Stimulated activated CD8-positive, alpha-beta memory T cell treated with anti-CD3 and anti-CD28 coated beads, Interleukin-12 subunit alpha, Interleukin-12 subunit beta, amount 100 ng/mL, for 4 hours (primary cell): ENCODE measurements at regions not wholly inside any gene's neighbourhood (a gene's known extent, or its start where the extent isn't known, plus 50 kb on each side); places are given as distances from the start of the nearest gene placed in this dataset.
"Not testable (repeated sequence)": the region's sequence is repeated elsewhere in the genome, so short reads cannot be mapped to it uniquely, and the experiment has no call there.

Experiments
- DNase-seq: peaks from one replicate; pipeline ENCODE4 v3.0.0-alpha.2; 2020; ENCODE audit warnings: low read depth

DNA sequence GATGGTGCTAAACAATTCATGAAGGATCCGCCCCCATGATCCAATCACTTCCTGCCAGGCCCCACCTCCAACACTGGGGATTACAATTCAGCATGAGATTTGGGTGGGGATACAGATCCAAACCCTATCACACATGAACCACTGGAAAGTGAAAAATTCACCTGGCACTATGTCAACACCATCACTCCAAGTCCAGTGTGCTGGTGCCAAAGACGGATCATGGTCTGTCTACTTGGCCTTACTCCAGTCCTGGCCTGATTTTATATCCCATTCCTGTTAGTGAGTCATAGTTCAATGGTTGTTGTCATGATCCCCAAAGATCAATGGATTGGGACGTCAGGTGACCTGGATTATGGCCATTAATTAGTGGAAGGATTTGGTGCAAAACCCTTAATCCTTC, 147.4 kb upstream of the RPS23 start:
- no peak for DNase-seq

DNA sequence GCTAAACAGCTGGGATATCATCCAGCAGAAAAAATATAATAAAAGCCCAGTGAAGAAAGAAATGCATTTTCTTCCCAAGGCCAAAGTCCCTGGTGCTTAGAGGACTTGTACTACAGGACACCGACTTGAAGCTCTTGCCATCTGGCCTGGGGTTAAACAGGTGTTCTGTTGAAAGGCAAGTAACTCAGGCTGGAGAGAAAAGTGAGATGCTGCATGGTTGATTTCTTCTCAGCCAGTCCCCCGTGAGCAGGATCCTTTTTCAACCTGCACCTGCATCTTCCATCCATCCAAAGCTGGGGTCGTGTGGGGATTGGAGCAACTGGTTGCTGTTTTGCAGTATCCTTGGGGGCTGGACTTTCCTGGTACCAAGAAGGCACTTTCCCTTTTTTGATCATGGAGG, 146.1 kb upstream of the RPS23 start:
- DNase-seq: no peak

DNA sequence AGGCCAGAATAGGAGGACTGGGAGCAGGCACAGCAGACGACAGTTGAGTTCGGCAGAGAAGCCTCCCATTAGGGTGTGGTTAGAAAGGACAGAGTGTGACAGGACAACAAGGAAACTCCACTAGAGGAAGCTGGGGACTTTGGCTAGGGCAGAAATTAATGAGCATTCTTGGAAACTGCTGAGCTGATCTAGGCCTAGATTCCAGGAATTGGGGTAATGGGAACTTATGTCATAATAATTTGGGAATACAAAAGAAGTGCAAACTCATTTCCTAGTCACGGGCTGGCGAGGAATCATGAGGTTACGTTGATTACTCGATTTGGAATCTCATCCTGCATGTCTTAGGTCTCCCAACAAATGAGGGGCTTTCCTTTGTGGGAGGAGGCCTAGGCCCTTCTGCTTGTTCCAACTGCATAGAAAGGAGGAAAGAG, 144.6 kb upstream of the RPS23 start:
- DNase-seq: no peak

DNA sequence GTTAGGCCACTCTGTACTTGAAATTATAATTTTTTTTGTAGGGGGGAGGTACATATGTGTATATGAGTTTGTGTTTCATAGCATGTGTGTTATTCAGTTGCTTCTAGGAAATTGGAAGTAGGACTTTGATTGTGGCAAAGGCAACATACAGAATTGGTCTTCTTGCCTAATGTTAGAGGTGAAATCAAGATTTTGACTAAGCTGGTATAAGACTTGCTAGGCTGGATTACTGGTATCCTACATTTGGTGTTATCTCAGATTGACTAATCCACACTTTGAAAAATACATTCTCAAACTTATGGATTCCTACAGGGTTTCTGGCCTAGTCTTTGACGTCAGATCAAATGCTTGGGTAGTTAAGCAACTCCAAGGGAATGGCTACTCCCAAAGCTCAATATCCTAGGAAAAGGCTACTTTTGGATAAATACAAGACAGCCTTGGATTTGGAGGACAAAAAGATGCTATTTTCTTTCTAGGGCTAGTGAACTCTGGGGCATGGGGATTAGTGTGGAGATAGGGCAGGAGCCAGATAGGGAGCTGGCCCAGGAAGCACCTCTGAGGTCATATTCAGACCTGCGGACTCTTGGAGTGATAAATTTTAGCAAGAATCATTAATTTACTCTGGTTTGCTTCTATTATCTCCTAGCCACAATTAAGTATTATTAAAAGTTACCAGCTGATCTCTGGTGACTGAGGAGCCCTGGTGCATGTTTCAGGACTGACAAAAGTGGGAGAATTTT, 144.0 kb upstream of the RPS23 start:
- no peak for DNase-seq

DNA sequence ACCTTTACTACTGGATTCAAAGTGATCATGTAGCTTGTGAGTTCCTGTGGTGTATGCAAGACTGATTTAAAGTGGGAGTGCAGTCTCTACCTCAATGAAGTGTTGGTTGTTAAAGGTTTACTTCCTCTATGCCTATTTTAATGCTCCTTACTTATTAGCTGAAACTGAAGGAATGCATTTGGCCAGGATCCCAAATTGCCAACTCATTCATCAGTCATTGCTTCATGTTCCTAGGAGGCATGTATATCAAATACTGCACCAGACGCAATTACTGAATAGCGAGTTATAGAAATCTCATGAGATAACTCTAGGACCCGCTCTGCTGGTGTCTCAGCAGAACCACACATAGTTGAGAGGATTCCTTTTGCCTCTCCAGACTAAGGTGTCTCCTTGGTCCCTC, 143.0 kb upstream of the RPS23 start:
- no peak for DNase-seq

- not testable (repeated sequence) for DNase-seq
Measured at GRCh38 chr5:82420524-82420923, 142.4 kb upstream of the RPS23 start.

DNA sequence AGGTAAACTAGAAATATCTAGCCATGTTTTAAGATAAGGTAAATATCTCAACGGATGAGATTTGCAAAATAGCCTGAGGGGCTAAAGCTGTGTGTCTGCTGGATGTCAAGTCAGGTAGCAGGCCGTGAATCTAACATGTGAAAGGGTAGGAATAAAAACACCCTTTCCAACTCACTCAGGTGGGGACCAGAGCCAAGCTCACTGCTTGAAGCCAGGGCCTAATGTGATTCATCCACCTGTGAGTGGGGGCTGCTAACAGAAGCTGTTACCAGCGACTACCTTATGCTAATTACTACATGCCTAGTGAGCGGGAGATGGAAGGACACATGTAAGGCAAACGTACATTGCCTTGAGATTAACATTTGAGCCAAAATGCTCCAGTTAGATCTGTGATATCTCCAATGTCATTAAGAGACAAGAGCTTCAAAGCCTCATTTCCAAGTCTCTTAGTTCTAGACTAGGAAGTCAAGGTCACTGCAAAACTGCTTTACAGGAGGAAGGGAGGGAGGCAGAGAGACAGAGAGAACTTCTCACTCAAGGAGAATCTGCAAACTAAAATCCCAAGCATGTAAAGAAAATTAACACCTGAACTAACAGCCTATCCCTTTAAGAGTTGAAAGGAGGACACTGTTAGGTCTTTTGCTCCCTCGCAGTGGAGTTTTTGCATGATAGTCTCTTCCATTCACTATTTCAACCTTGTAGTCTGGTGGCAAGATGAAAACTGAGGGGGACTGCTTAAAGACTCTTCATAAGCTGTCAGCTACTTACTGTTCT, 141.6 kb upstream of the RPS23 start:
- DNase-seq: no peak

DNA sequence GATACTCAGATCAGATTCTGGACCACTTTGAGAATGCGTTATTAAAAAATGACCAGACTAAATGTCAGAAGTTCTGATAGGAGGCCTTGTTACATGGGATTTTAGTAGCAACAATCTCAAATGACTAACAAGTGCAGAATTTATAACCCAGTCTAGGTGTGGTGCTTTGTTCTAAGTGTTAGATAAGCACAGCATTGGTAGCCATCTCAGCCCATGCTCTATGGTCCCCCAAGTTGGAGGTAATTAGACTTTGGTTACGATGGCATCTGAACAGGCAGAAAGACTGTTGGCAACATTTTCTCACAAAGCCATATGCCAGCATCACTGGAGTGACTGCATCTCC, 140.4 kb upstream of the RPS23 start:
- no peak for DNase-seq

DNA sequence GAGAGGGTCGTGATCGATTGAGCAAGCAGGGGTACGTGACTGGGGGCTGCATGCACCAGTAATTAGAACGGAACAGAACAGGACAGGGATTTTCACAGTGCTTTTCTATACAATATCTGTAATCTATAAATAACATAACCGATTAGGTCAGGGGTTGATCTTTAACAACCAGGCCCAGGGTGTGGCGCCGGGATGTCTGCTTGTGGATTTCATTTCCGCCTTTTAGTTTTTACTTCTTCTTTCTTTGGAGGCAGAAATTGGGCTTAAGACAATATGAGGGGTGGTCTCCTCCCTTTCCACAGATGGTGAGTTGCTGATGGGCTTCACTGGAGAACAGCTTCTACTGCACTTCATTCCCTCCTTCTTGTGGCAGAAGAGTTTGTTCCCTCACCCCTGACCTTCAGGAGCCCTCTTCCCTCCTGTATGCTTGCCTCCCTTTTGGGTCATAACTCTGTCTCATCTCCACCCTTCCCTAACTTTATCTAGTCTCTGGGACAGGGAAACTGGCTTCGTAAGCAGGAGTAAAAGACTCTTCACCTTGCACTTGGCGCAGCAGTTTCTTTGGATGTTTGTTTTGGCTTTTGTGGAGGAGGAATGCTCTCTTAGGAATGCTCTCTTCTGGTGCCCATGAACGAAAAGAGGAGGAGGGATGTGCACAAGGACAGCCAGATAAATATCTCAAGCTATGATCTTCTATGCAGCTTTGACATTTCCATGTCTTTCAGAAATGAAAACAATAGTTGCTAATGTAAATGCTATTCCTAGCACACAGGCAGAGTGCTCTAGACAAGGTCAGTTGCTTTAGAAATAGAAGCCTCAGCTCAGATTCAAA, 139.8 kb upstream of the RPS23 start:
- no peak for DNase-seq

- DNase-seq: no peak
Measured at GRCh38 chr5:82416512-82416911, 138.4 kb upstream of the RPS23 start.

DNA sequence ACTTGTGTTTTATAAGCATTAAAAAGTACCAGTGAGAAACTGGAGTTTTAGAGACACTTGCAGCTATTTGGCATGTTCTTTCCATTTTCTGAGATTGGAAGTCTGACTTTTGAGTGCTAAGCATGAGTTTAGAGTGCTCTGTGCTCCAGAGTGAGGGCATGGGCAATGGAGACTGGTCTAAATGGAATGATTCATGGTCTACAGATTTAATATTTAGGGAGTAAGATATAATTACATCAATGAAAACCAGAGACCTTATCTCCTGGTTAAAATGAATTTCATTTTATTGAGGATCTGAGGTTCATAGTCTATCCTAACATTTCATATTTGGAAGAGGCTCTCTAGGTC, 135.9 kb upstream of the RPS23 start:
- no peak for DNase-seq

DNA sequence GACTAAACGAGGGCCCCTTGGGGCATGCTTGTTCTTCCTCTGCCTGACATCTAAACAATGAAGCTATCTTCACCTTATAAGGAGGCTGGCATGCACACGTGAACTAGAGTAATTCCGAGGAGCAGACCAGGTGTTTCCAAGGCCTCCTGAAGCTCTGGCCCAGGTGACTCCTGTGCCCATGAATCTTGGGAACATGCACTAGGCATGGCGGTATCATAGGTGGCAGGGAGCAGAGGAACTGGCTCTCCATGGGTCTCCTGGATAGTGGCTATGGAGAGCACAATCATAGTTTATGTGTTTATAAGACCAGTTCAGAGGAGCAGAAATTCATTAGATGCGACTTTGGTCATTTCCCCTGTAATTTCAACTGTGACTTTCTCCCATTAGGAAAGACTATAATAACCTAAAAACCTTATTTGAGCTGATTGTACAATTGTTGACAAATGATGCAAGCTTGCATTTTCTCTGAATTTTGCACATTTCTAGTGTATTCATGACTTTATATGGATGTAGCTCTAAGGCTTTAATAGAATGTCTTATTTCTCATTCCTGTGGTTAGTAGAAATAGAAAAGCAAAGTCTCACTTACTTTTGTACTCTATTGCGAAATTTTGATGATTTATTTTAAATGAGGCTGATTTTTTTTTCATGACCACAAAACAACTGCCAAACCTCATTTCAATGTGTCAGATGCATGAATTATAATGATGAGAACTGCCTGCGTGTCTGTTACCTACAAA, 135.3 kb upstream of the RPS23 start:
- no peak for DNase-seq

DNA sequence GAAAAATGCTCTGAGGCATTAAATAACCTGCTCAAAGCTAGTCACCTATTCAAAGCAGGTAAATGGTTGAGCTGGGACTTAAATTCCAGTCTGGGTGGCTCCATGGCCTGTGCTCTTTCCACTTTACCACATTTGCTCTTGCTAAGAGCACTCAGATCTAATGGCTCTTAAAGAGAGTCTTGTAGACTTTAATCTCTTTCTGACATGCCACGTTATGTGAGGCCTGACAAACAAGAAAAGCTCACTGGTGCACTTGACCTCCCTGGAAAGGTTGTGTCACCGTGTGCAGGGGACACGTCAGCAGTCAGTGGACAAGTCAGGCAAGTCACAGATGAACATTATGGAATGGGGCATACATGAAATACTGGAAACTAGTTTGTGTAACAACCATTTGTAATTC, 129.9 kb upstream of the RPS23 start:
- DNase-seq: no peak

GRCh38 chr5:82406205-82406773, 128.1 kb upstream of the RPS23 start:
- DNase-seq: no peak

- no peak for DNase-seq
Measured at GRCh38 chr5:82405618-82406204, 127.6 kb upstream of the RPS23 start.

- DNase-seq: no peak
Measured at GRCh38 chr5:82405161-82405560, 127.0 kb upstream of the RPS23 start.

DNA sequence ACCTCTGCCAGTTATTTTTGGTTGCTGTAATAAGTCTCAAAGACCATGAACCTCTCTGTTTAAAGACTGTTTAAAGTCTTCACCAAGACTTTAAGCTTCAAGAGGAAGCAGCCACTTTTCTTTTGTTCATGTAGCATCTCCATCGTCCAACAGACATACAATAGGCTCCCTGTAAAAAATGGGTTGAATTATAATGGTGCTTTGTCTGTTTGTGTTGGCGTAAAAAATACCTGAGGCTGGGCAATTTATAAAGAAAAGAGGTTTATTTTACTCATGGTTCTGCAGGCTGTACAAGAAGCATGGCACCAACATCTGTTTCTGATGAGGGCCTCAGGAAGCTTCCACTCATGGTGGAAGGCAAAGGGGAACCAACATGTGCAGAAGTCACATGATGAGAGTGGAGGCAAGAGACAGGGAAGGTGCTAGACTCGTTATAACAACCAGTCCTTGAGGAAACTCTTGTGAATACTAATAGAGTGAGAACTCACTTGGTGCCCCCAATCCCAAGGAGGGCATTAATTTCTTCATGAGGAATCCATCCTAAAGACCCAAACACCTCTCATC, 126.3 kb upstream of the RPS23 start:
- no peak for DNase-seq

- no peak for DNase-seq
Measured at GRCh38 chr5:82403724-82404123, 125.6 kb upstream of the RPS23 start.

- DNase-seq: no peak
Measured at GRCh38 chr5:82403026-82403425, 124.9 kb upstream of the RPS23 start.

DNA sequence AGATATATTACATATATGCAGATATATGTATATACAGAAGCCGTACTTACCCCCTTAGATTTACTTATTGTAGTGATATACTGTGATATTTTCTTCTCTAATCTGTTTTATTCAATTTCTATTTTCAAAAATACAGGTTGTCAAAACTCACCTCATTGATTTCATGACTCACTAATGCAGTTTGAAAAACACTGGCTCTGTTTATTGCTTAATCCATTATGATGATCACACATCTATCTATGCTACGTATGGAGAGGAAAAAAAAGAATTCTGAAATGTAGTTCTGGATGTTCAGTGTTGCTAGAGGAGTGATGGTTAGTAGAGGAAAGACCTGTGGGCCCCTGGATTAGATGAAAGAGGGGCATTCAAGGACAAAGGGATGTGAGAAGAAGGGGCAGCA, 121.0 kb upstream of the RPS23 start:
- no peak for DNase-seq

DNA sequence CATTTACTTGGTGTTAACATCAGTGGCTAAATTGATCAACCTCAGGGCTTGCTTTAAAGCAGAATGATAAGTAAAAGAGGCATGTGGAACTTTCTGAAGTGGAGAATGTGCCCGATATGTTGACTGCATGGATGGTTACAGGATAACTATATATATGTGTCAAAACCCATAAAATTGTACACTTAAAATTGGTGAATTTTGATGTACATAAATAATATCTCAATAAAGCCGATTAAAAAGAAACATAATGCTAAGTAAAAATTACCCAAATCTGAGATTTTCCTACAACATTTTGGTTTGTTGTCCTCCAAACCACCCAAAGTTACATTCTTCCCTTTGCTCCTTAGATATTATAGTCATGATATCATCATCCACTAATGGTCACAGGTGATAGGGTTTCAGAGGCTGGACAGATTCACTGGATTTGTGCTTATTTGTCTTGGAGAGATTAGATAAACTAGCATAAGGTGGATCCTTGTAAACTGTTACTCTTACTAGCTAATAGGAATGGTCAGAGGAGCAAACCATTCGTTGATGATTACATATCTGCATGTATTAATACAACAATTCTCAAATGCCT, 119.7 kb upstream of the RPS23 start:
- DNase-seq: no peak
